ENCODE measurements at regions not wholly inside any gene's neighbourhood (a gene's known extent, or its start where the extent isn't known, plus 50 kb on each side); places are given as distances from the start of the nearest gene placed in this dataset.

- TF ChIP-seq CTCF (IDR thresholded peaks at IDR 0.05; ENCODE audit: low read length), result no peak
- TF ChIP-seq EZH2 (optimal IDR thresholded peaks at IDR 0.05; ENCODE audit: low read depth, low read length), result no peak
- TF ChIP-seq EZH2phosphoT487 (IDR thresholded peaks at IDR 0.05; ENCODE audit: low read length), result no peak
Observed at GRCh38 chr6:15132167-15132566, 113.7 kb upstream of the JARID2 start.

Data from MM.1S (cell line).